A549 (cell line): ENCODE measurements at regions not wholly inside any gene's neighbourhood (a gene's known extent, or its start where the extent isn't known, plus 50 kb on each side); places are given as distances from the start of the nearest gene placed in this dataset.

Experiments
- ATAC-seq, 2 experiments: fragments of 200-7000 bp in 1 of 2; fragments of >200 bp in 1 of 2; cut with Nextera tagmentation in 1 of 2; cut with Tn5 transposase in 1 of 2; 3 replicates each; pipeline versions ENCODE4 v1.8.0 to v1.9.1; 2018 to 2020; ENCODE audit warnings: mild to moderate bottlenecking in 1 of 2, moderate library complexity in 1 of 2
- CTCF ChIA-PET: fragments of 300-600 bp; sonication (Branson Sonifier 250); formaldehyde crosslinking; extraction: SDS; loops from one replicate; lab custom pipeline; 2021; ENCODE audit warnings: antibody characterized with exemption, inconsistent platforms; lab: Yijun Ruan, JAX
- POLR2A ChIA-PET: fragments of 350-600 bp; formaldehyde crosslinking; extraction: SDS; loops from one replicate; lab custom pipeline; 2021; ENCODE audit warnings: antibody characterized with exemption, inconsistent platforms; lab: Yijun Ruan, JAX
- DNase-seq, 2 experiments: peaks; one replicate each; pipeline versions ENCODE4 v3.0.0 to v3.0.0-alpha.2; 2011 to 2016; ENCODE audit warnings: low read depth in 1 of 2, low spot score in 1 of 2
- FAIRE-seq: peaks from 2 replicates; lab custom pipeline; 2011; peaks lifted over from hg19 to GRCh38; lab: Jason Lieb, UNC
- H3K27ac ChIP-seq, 2 experiments: fragments of >200 bp; sonication (Bioruptor Twin); formaldehyde crosslinking; 3 replicates each; pipeline ENCODE4 v1.5.1; 2016 to 2017
- H3K4me1 ChIP-seq: fragments of >200 bp; sonication (Bioruptor Twin); formaldehyde crosslinking; 3 replicates; pipeline ENCODE4 v1.6.1; 2016
- H3K4me2 ChIP-seq: fragments of >200 bp; sonication (Bioruptor Twin); formaldehyde crosslinking; 3 replicates; pipeline ENCODE4 v1.6.1; 2016
- H3K4me3 ChIP-seq: fragments of >200 bp; sonication (Bioruptor Twin); formaldehyde crosslinking; 3 replicates; pipeline ENCODE4 v1.5.1; 2016
- H3K9me3 ChIP-seq: fragments of >200 bp; sonication (Bioruptor Twin); formaldehyde crosslinking; 3 replicates; pipeline ENCODE4 v1.6.1; 2016
- BHLHE40 ChIP-seq: IDR thresholded peaks from 2 replicates; pipeline ENCODE4 v1.6.1; 2012; ENCODE audit warnings: low read depth, low read length, inconsistent platforms
- CBX2 ChIP-seq: fragments of 200-600 bp; sonication (generic); IDR thresholded peaks from 2 replicates; pipeline ENCODE4 v1.6.1; 2016; ENCODE audit warnings: low read depth, mild to moderate bottlenecking, borderline replicate concordance
- CHD2 ChIP-seq: fragments of 150-350 bp; IDR thresholded peaks from 2 replicates; pipeline ENCODE4 v1.6.1; 2014; ENCODE audit warnings: low read length; ENCODE audit not compliant: partially characterized antibody
- CHD4 ChIP-seq: fragments of 200-600 bp; sonication (generic); IDR thresholded peaks from 2 replicates; pipeline ENCODE4 v1.6.1; 2016; ENCODE audit warnings: antibody characterized with exemption, mild to moderate bottlenecking, borderline replicate concordance
- EHMT2 ChIP-seq: fragments of 200-600 bp; sonication (generic); IDR thresholded peaks from 2 replicates; pipeline ENCODE4 v1.6.1; 2016; ENCODE audit warnings: antibody characterized with exemption, low read depth, mild to moderate bottlenecking, moderate library complexity
- ELK1 ChIP-seq: fragments of 150-350 bp; IDR thresholded peaks from 2 replicates; pipeline ENCODE4 v1.6.1; 2014; ENCODE audit warnings: low read depth, mild to moderate bottlenecking, low read length
- EP300 ChIP-seq, 2 experiments: fragments of >200 bp; sonication (Bioruptor Twin); formaldehyde crosslinking; IDR thresholded peaks; 2 replicates in 1 of 2; 3 replicates in 1 of 2; pipeline ENCODE4 v1.6.1; 2016 to 2017
- ESRRA ChIP-seq: fragments of 150-350 bp; IDR thresholded peaks from 2 replicates; pipeline ENCODE4 v1.6.1; 2014; ENCODE audit warnings: mild to moderate bottlenecking, low read length, borderline replicate concordance
- FOSB ChIP-seq: fragments of 250-450 bp; sonication (Bioruptor Pico); IDR thresholded peaks from 2 replicates; pipeline ENCODE4 v1.5.0; 2020; ENCODE audit warnings: mild to moderate bottlenecking, moderate library complexity
- FOXS1 ChIP-seq: fragments of 250-450 bp; sonication (Bioruptor Pico); IDR thresholded peaks from 2 replicates; pipeline ENCODE4 v1.5.0; 2020; ENCODE audit warnings: mild to moderate bottlenecking, moderate library complexity
- GATA3 ChIP-seq: IDR thresholded peaks from 2 replicates; pipeline ENCODE4 v1.6.1; 2012; ENCODE audit warnings: borderline replicate concordance
- HEYL ChIP-seq: fragments of 250-450 bp; sonication (Bioruptor Pico); IDR thresholded peaks from 2 replicates; pipeline ENCODE4 v1.8.0; 2021; ENCODE audit warnings: mild to moderate bottlenecking, moderate library complexity
- HOXA7 ChIP-seq: fragments of 250-450 bp; sonication (Bioruptor Pico); IDR thresholded peaks from 2 replicates; pipeline ENCODE4 v1.5.0; 2020; ENCODE audit warnings: mild to moderate bottlenecking, moderate library complexity
- HOXB13 ChIP-seq: fragments of 250-450 bp; sonication (Bioruptor Pico); IDR thresholded peaks from 2 replicates; pipeline ENCODE4 v1.5.0; 2020; ENCODE audit warnings: low read depth, mild to moderate bottlenecking, moderate library complexity
- HOXB5 ChIP-seq: fragments of 250-450 bp; sonication (Bioruptor Pico); IDR thresholded peaks from 2 replicates; pipeline ENCODE4 v1.5.0; 2020; ENCODE audit warnings: mild to moderate bottlenecking, moderate library complexity
- JUN ChIP-seq, 2 experiments: fragments of >200 bp; sonication (Bioruptor Twin); formaldehyde crosslinking; IDR thresholded peaks; 2 replicates in 1 of 2; 3 replicates in 1 of 2; pipeline ENCODE4 v1.6.1; 2016 to 2017
- JUNB ChIP-seq: fragments of >200 bp; sonication (Bioruptor Twin); formaldehyde crosslinking; IDR thresholded peaks from 2 replicates; pipeline ENCODE4 v1.6.1; 2016
- MAX ChIP-seq: IDR thresholded peaks from 2 replicates; pipeline ENCODE4 v1.6.1; 2012
- MYC ChIP-seq: IDR thresholded peaks from 2 replicates; pipeline ENCODE4 v1.6.1; 2012; ENCODE audit warnings: mild to moderate bottlenecking, inconsistent platforms, low read length, improper control_type of control experiment, borderline replicate concordance
- NR3C1 ChIP-seq: fragments of >200 bp; sonication (Bioruptor Twin); formaldehyde crosslinking; IDR thresholded peaks from 3 replicates; pipeline ENCODE4 v1.6.1; 2017
- POLR2AphosphoS2 ChIP-seq: conservative IDR thresholded peaks from 2 replicates; pipeline ENCODE4 v1.6.1; 2012; ENCODE audit warnings: low read length, improper control_type of control experiment, inconsistent platforms
- RCOR1 ChIP-seq: fragments of 150-350 bp; IDR thresholded peaks from 2 replicates; pipeline ENCODE4 v1.6.1; 2014; ENCODE audit warnings: antibody characterized with exemption, low read length, low read depth
- RNF2 ChIP-seq: fragments of 200-600 bp; sonication (generic); IDR thresholded peaks from 2 replicates; pipeline ENCODE4 v1.6.1; 2016; ENCODE audit warnings: low read depth, mild to moderate bottlenecking, antibody characterized with exemption, moderate library complexity, borderline replicate concordance
- SREBF2 ChIP-seq: fragments of 450-650 bp; IDR thresholded peaks from 2 replicates; pipeline ENCODE4 v1.6.1; 2014; ENCODE audit warnings: mild to moderate bottlenecking, moderate library complexity
- TFCP2L1 ChIP-seq: fragments of 250-450 bp; sonication (Bioruptor Pico); IDR thresholded peaks from 2 replicates; pipeline ENCODE4 v1.5.0; 2021; ENCODE audit warnings: mild to moderate bottlenecking
- ZC3H11A ChIP-seq: fragments of 450-650 bp; IDR thresholded peaks from 2 replicates; pipeline ENCODE4 v1.6.1; 2014; ENCODE audit warnings: antibody characterized with exemption, mild to moderate bottlenecking
- ZSCAN20 ChIP-seq: fragments of 250-450 bp; sonication (Bioruptor Pico); IDR thresholded peaks from 2 replicates; pipeline ENCODE4 v1.8.0; 2022; ENCODE audit warnings: mild to moderate bottlenecking, moderate library complexity
- WGBS: methylation state at CpG from one replicate; pipeline ENCODE4 v1.1.6; 2017; ENCODE audit errors: missing lambda C conversion rate; 5-methylcytosine and 5-hydroxymethylcytosine counted together
- TF ChIP-seq, protein P1 (sequence below): fragments of 250-450 bp; sonication (Bioruptor Pico); IDR thresholded peaks from 2 replicates; pipeline ENCODE4 v1.5.0; 2020; ENCODE audit warnings: low read depth, mild to moderate bottlenecking, moderate library complexity
- TF ChIP-seq, protein P2 (sequence below): fragments of >200 bp; sonication (Bioruptor Twin); formaldehyde crosslinking; IDR thresholded peaks from 2 replicates; pipeline ENCODE4 v1.6.1; 2016
- TF ChIP-seq, protein P3 (sequence below): fragments of >200 bp; sonication (Bioruptor Twin); formaldehyde crosslinking; IDR thresholded peaks from 3 replicates; pipeline ENCODE4 v1.6.1; 2016
- TF ChIP-seq, protein P4 (sequence below): IDR thresholded peaks from 2 replicates; pipeline ENCODE4 v1.6.1; 2012
- TF ChIP-seq, protein P5 (sequence below): fragments of >200 bp; sonication (Bioruptor Twin); formaldehyde crosslinking; IDR thresholded peaks from 3 replicates; pipeline ENCODE4 v1.5.1; 2016

GRCh38 chr15:96764946-96765345, 434.4 kb downstream of the NR2F2 start:
- POLR2A ChIA-PET = no interaction called here
- TF ChIP-seq HOXB5 (no peak), NR3C1 (no peak), CHD4 (no peak), GATA3 (no peak), BHLHE40 (no peak), MYC (no peak), EHMT2 (no peak), RNF2 (no peak), RCOR1 (no peak), CHD2 (no peak), FOXS1 (CRISPR knock-in tag) (no peak), JUN (IDR thresholded peaks at IDR 0.05) (no peak), HEYL (CRISPR knock-in tag) (no peak), HOXB13 (CRISPR knock-in tag) (no peak), ELK1 (no peak), ESRRA (no peak)
- TF ChIP-seq, protein P1, sequence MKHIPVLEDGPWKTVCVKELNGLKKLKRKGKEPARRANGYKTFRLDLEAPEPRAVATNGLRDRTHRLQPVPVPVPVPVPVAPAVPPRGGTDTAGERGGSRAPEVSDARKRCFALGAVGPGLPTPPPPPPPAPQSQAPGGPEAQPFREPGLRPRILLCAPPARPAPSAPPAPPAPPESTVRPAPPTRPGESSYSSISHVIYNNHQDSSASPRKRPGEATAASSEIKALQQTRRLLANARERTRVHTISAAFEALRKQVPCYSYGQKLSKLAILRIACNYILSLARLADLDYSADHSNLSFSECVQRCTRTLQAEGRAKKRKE (CRISPR knock-in tag) = no peak
- TF ChIP-seq, protein P2, sequence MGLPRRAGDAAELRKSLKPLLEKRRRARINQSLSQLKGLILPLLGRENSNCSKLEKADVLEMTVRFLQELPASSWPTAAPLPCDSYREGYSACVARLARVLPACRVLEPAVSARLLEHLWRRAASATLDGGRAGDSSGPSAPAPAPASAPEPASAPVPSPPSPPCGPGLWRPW = no peak
- TF ChIP-seq, protein P3, sequence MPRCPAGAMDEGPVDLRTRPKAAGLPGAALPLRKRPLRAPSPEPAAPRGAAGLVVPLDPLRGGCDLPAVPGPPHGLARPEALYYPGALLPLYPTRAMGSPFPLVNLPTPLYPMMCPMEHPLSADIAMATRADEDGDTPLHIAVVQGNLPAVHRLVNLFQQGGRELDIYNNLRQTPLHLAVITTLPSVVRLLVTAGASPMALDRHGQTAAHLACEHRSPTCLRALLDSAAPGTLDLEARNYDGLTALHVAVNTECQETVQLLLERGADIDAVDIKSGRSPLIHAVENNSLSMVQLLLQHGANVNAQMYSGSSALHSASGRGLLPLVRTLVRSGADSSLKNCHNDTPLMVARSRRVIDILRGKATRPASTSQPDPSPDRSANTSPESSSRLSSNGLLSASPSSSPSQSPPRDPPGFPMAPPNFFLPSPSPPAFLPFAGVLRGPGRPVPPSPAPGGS = no peak
- TF ChIP-seq, all 56 proteins: peak for 0
- FAIRE-seq (no peak), ATAC-seq (no peak), DNase-seq (no peak)
- no peaks in the 10 kb centered on the region for H3K4me1 ChIP-seq
- no peak overlapping the region for H3K4me3 ChIP-seq
- WGBS = 49% methylated on average over 8 of the region's 8 CpGs
- H3K27ac ChIP-seq = no peak overlapping the region
- no peak overlapping the region for H3K4me2 ChIP-seq
- CTCF ChIA-PET = no interaction called here
- H3K9me3 ChIP-seq = no peaks in the 10 kb centered on the region

GRCh38 chr15:96766366-96766765, 435.9 kb downstream of the NR2F2 start:
- ChIA-PET CTCF (interaction anchor here (0.6 kb wide), 1 partner anchor 82 kb away, joined by 3 read pairs; no protein-coding TSS in a partner anchor), POLR2A (no interaction called here)
- ATAC-seq (no peak), DNase-seq (no peak), FAIRE-seq (no peak)
- H3K9me3 ChIP-seq = no peaks in the 10 kb centered on the region
- H3K4me3 ChIP-seq = no peak overlapping the region
- WGBS = 25% methylated on average over 4 of the region's 4 CpGs
- no peaks in the 10 kb centered on the region for H3K4me1 ChIP-seq
- no peak overlapping the region for H3K4me2 ChIP-seq
- H3K27ac ChIP-seq = no peak overlapping the region
- no peak for TF ChIP-seq JUNB
- TF ChIP-seq MYC = no peak
- TF ChIP-seq ZC3H11A = no peak
- TF ChIP-seq POLR2AphosphoS2 = no peak
- TF ChIP-seq FOSB (CRISPR knock-in tag) = no peak
- TF ChIP-seq, protein P4, sequence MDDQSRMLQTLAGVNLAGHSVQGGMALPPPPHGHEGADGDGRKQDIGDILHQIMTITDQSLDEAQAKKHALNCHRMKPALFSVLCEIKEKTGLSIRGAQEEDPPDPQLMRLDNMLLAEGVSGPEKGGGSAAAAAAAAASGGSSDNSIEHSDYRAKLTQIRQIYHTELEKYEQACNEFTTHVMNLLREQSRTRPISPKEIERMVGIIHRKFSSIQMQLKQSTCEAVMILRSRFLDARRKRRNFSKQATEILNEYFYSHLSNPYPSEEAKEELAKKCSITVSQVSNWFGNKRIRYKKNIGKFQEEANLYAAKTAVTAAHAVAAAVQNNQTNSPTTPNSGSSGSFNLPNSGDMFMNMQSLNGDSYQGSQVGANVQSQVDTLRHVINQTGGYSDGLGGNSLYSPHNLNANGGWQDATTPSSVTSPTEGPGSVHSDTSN = no peak
- no peak for TF ChIP-seq HOXA7 (CRISPR knock-in tag)
- TF ChIP-seq, protein P5, sequence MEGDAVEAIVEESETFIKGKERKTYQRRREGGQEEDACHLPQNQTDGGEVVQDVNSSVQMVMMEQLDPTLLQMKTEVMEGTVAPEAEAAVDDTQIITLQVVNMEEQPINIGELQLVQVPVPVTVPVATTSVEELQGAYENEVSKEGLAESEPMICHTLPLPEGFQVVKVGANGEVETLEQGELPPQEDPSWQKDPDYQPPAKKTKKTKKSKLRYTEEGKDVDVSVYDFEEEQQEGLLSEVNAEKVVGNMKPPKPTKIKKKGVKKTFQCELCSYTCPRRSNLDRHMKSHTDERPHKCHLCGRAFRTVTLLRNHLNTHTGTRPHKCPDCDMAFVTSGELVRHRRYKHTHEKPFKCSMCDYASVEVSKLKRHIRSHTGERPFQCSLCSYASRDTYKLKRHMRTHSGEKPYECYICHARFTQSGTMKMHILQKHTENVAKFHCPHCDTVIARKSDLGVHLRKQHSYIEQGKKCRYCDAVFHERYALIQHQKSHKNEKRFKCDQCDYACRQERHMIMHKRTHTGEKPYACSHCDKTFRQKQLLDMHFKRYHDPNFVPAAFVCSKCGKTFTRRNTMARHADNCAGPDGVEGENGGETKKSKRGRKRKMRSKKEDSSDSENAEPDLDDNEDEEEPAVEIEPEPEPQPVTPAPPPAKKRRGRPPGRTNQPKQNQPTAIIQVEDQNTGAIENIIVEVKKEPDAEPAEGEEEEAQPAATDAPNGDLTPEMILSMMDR = no peak
- TF ChIP-seq HOXB13 (CRISPR knock-in tag) = no peak
- TF ChIP-seq ELK1 = no peak
- TF ChIP-seq TFCP2L1 (CRISPR knock-in tag) = no peak
- TF ChIP-seq SREBF2 = no peak
- no peak for TF ChIP-seq NR3C1
- TF ChIP-seq EP300 (IDR thresholded peaks at IDR 0.05) = no peak
- TF ChIP-seq ZSCAN20 = no peak
- no peak for TF ChIP-seq MAX
- no peak for TF ChIP-seq CBX2
- no peak for TF ChIP-seq CHD4
